SK-N-MC (cell line): ENCODE measurements at regions not wholly inside any gene's neighbourhood (a gene's known extent, or its start where the extent isn't known, plus 50 kb on each side); places are given as distances from the start of the nearest gene placed in this dataset.

ENCODE experiments used
- EZH2 ChIP-seq: fragments of 200-600 bp; sonication (generic); IDR thresholded peaks from one replicate; pipeline ENCODE4 v1.6.1; 2017; ENCODE audit warnings: antibody characterized with exemption
- FOXP2 ChIP-seq: optimal IDR thresholded peaks from 2 replicates; pipeline ENCODE3; 2011; ENCODE audit warnings: mild to moderate bottlenecking, moderate library complexity; ENCODE audit not compliant: insufficient read depth; ENCODE audit errors: extremely low read length, control extremely low read depth
- POLR2AphosphoS5 ChIP-seq: IDR thresholded peaks from 2 replicates; pipeline ENCODE4 v1.6.1; 2012; ENCODE audit warnings: mild to moderate bottlenecking, low read depth, low read length, borderline replicate concordance

GRCh38 chr22:27241430-27242321, 559.9 kb downstream of the MN1 start:
- TF ChIP-seq POLR2AphosphoS5 = no peak
- no peak for TF ChIP-seq EZH2
- TF ChIP-seq FOXP2 = no peak
